ENCODE measurements at regions not wholly inside any gene's neighbourhood (a gene's known extent, or its start where the extent isn't known, plus 50 kb on each side); places are given as distances from the start of the nearest gene placed in this dataset.

GRCh38 chr6:4664117-4664626 is 112.0 kb upstream of the CDYL start (continued):
- TF ChIP-seq ZNF3 (CRISPR knock-in tag; IDR thresholded peaks at IDR 0.05): no peak
- TF ChIP-seq FOXA1 (IDR thresholded peaks at IDR 0.05; ENCODE audit: borderline replicate concordance): no peak
- no peak for TF ChIP-seq PHF20 (IDR thresholded peaks at IDR 0.05; ENCODE audit: partially characterized antibody)
- TF ChIP-seq KDM4B (IDR thresholded peaks at IDR 0.05; ENCODE audit: borderline replicate concordance in 2 of 2, low read depth in 1 of 2): no peak
- no peak for TF ChIP-seq ZBTB5 (IDR thresholded peaks at IDR 0.05)
- TF ChIP-seq ARHGAP35 (IDR thresholded peaks at IDR 0.05; ENCODE audit: partially characterized antibody): no peak
- TF ChIP-seq ETV6 (IDR thresholded peaks at IDR 0.05; ENCODE audit: borderline replicate concordance in 1 of 2, low read depth in 2 of 2, low read length in 1 of 2): no peak
- TF ChIP-seq ETV6 (CRISPR knock-in tag; IDR thresholded peaks at IDR 0.05; ENCODE audit: borderline replicate concordance): no peak
- TF ChIP-seq MTF1 (CRISPR knock-in tag; IDR thresholded peaks at IDR 0.05; ENCODE audit: borderline replicate concordance): no peak
- no peak for TF ChIP-seq ZNF76 (CRISPR knock-in tag; IDR thresholded peaks at IDR 0.05; ENCODE audit: borderline replicate concordance)
- TF ChIP-seq CEBPG (CRISPR knock-in tag; IDR thresholded peaks at IDR 0.05): no peak
- 0 out of 4 replicates have a peak, but pooled peaks of 1 of the 2 experiments have one; percentile 29 for TF ChIP-seq CEBPG (tag; conservative IDR thresholded peaks at IDR 0.05 in 1 of 2, IDR thresholded peaks at IDR 0.05 in 1 of 2)
- TF ChIP-seq ZNF133 (CRISPR knock-in tag; IDR thresholded peaks at IDR 0.05): no peak
- TF ChIP-seq EWSR1 (IDR thresholded peaks at IDR 0.05; ENCODE audit: borderline replicate concordance, low read depth, partially characterized antibody): no peak
- TF ChIP-seq CREM (IDR thresholded peaks at IDR 0.05; ENCODE audit: low read depth): no peak
- no peak for TF ChIP-seq ESRRA (IDR thresholded peaks at IDR 0.05; ENCODE audit: borderline replicate concordance, low read depth)
- no peak for TF ChIP-seq TCF7L2 (IDR thresholded peaks at IDR 0.05; ENCODE audit: low read depth, low read length)
- no peak for TF ChIP-seq TCF7 (IDR thresholded peaks at IDR 0.05; ENCODE audit: borderline replicate concordance)
- no peak for TF ChIP-seq POLR2AphosphoS2 (IDR thresholded peaks at IDR 0.05; ENCODE audit: low read length)
- no peak for TF ChIP-seq RBM17 (IDR thresholded peaks at IDR 0.05; ENCODE audit: borderline replicate concordance, low read depth, low read length)
- TF ChIP-seq ZFP30 (CRISPR knock-in tag; IDR thresholded peaks at IDR 0.05; ENCODE audit: borderline replicate concordance): no peak
- TF ChIP-seq ZFP91 (CRISPR knock-in tag; IDR thresholded peaks at IDR 0.05): no peak
- no peak for TF ChIP-seq LEF1 (IDR thresholded peaks at IDR 0.05)
- TF ChIP-seq JUND (IDR thresholded peaks at IDR 0.05; ENCODE audit: borderline replicate concordance, low read depth, low read length): peak; percentile 43; the same call in 1 of the 2 replicates
- peak; percentile 34; the same call in 2 of the 3 replicates for TF ChIP-seq JUND (tag; IDR thresholded peaks at IDR 0.05; ENCODE audit: borderline replicate concordance, low read depth, low read length)
- TF ChIP-seq RFX5 (IDR thresholded peaks at IDR 0.05; ENCODE audit: low read depth, low read length): no peak
- no peak for TF ChIP-seq EP300 (IDR thresholded peaks at IDR 0.05; ENCODE audit: low read length)
- TF ChIP-seq ZNF668 (CRISPR knock-in tag; IDR thresholded peaks at IDR 0.05): no peak

All from K562 (cell line).